ENCODE measurements at regions not wholly inside any gene's neighbourhood (a gene's known extent, or its start where the extent isn't known, plus 50 kb on each side); places are given as distances from the start of the nearest gene placed in this dataset.

GRCh38 chr4:162707962-162708361 is 458.7 kb downstream of the NAF1 start:
- no peaks in the 10 kb centered on the region for H3K79me2 ChIP-seq (ENCODE audit: insufficient read depth, low read depth)
- no peak overlapping the region for H3K4me2 ChIP-seq
- H3K27ac ChIP-seq, result no peak overlapping the region
- H3K4me1 ChIP-seq (ENCODE audit: low read depth, poor library complexity, severe bottlenecking), result no peaks in the 10 kb centered on the region
- H3K9ac ChIP-seq, result no peak overlapping the region
- no peaks in the 10 kb centered on the region for H3K36me3 ChIP-seq (ENCODE audit: insufficient read depth)
- no peak overlapping the region for H2AFZ ChIP-seq (ENCODE audit: low read depth)
- no peak for TF ChIP-seq CTCF (conservative IDR thresholded peaks at IDR 0.05; ENCODE audit: low read depth, low read length)
- H3K27me3 ChIP-seq (ENCODE audit: insufficient read depth, low read depth), result no peaks in the 10 kb centered on the region
- H3K4me3 ChIP-seq (IDR thresholded peaks at IDR 0.05; ENCODE audit: insufficient read depth, low read depth, low read length), result no peak overlapping the region
- no peaks in the 10 kb centered on the region for H4K20me1 ChIP-seq (ENCODE audit: insufficient read depth)

- TF ChIP-seq CTCF (conservative IDR thresholded peaks at IDR 0.05; ENCODE audit: low read depth, low read length), result no peak
- H4K20me1 ChIP-seq (ENCODE audit: insufficient read depth), result no peaks in the 10 kb centered on the region
- no peak overlapping the region for H3K4me3 ChIP-seq (IDR thresholded peaks at IDR 0.05; ENCODE audit: insufficient read depth, low read depth, low read length)
- no peaks in the 10 kb centered on the region for H3K4me1 ChIP-seq (ENCODE audit: low read depth, poor library complexity, severe bottlenecking)
- no peak overlapping the region for H3K4me2 ChIP-seq
- no peak overlapping the region for H2AFZ ChIP-seq (ENCODE audit: low read depth)
- H3K27me3 ChIP-seq (ENCODE audit: insufficient read depth, low read depth), result no peaks in the 10 kb centered on the region
- no peak overlapping the region for H3K9ac ChIP-seq
- no peak overlapping the region for H3K27ac ChIP-seq
- H3K79me2 ChIP-seq (ENCODE audit: insufficient read depth, low read depth), result no peaks in the 10 kb centered on the region
- H3K36me3 ChIP-seq (ENCODE audit: insufficient read depth), result no peaks in the 10 kb centered on the region
Observed at GRCh38 chr4:162706632-162707031, 460.1 kb downstream of the NAF1 start.

GRCh38 chr4:162706051-162706450 is 460.6 kb downstream of the NAF1 start:
- no peak overlapping the region for H3K9ac ChIP-seq
- H3K36me3 ChIP-seq (ENCODE audit: insufficient read depth), result no peaks in the 10 kb centered on the region
- no peak for TF ChIP-seq CTCF (conservative IDR thresholded peaks at IDR 0.05; ENCODE audit: low read depth, low read length)
- H3K27ac ChIP-seq, result no peak overlapping the region
- H3K27me3 ChIP-seq (ENCODE audit: insufficient read depth, low read depth), result no peaks in the 10 kb centered on the region
- H2AFZ ChIP-seq (ENCODE audit: low read depth), result no peak overlapping the region
- no peaks in the 10 kb centered on the region for H3K4me1 ChIP-seq (ENCODE audit: low read depth, poor library complexity, severe bottlenecking)
- H3K4me3 ChIP-seq (IDR thresholded peaks at IDR 0.05; ENCODE audit: insufficient read depth, low read depth, low read length), result no peak overlapping the region
- no peak overlapping the region for H3K4me2 ChIP-seq
- H4K20me1 ChIP-seq (ENCODE audit: insufficient read depth), result no peaks in the 10 kb centered on the region
- no peaks in the 10 kb centered on the region for H3K79me2 ChIP-seq (ENCODE audit: insufficient read depth, low read depth)

- H3K79me2 ChIP-seq (ENCODE audit: insufficient read depth, low read depth), result no peaks in the 10 kb centered on the region
- no peaks in the 10 kb centered on the region for H3K4me1 ChIP-seq (ENCODE audit: low read depth, poor library complexity, severe bottlenecking)
- no peaks in the 10 kb centered on the region for H4K20me1 ChIP-seq (ENCODE audit: insufficient read depth)
- no peak overlapping the region for H3K9ac ChIP-seq
- H3K27me3 ChIP-seq (ENCODE audit: insufficient read depth, low read depth), result no peaks in the 10 kb centered on the region
- no peak for TF ChIP-seq CTCF (conservative IDR thresholded peaks at IDR 0.05; ENCODE audit: low read depth, low read length)
- no peak overlapping the region for H2AFZ ChIP-seq (ENCODE audit: low read depth)
- no peaks in the 10 kb centered on the region for H3K36me3 ChIP-seq (ENCODE audit: insufficient read depth)
- no peak overlapping the region for H3K4me3 ChIP-seq (IDR thresholded peaks at IDR 0.05; ENCODE audit: insufficient read depth, low read depth, low read length)
- H3K4me2 ChIP-seq, result no peak overlapping the region
- no peak overlapping the region for H3K27ac ChIP-seq
Observed at GRCh38 chr4:162705130-162705803, 461.4 kb downstream of the NAF1 start.
